ENCODE measurements at regions not wholly inside any gene's neighbourhood (a gene's known extent, or its start where the extent isn't known, plus 50 kb on each side); places are given as distances from the start of the nearest gene placed in this dataset.

GRCh38 chr1:232369451-232370296, 260.3 kb downstream of the SIPA1L2 start (continued):
- TF ChIP-seq CAMTA2 (CRISPR knock-in tag; conservative IDR thresholded peaks at IDR 0.05) (no peak), NCOA6 (IDR thresholded peaks at IDR 0.05) (no peak), KAT7 (CRISPR knock-in tag; IDR thresholded peaks at IDR 0.05; ENCODE audit: borderline replicate concordance) (no peak), CXXC5 (CRISPR knock-in tag; IDR thresholded peaks at IDR 0.05) (no peak)

- in situ Hi-C loops (cut with MboI), result no loop called here
These were observed 261.1 kb downstream of the SIPA1L2 start for GRCh38 chr1:232368821-232369321.

More at GRCh38 chr1:232368821-232369321, 261.1 kb downstream of the SIPA1L2 start:
- no peak for DNase-seq (ENCODE audit: extremely low read depth in 1 of 4, low spot score in 3 of 4)
- CTCF ChIA-PET (ENCODE audit: low intra/inter-chr PET ratio), result no interaction called here
- Histone ChIP-seq H3K79me2 (ENCODE audit: control insufficient read depth, insufficient read depth, low read length) (no peaks in the 10 kb centered on the region), H3K36me3 (ENCODE audit: control insufficient read depth, insufficient read depth, low read length) (no peaks in the 10 kb centered on the region), H3K4me1 (replicated peaks in 1 of 2; ENCODE audit: control insufficient read depth in 2 of 2, insufficient read depth in 2 of 2, low read length in 2 of 2) (no peaks in the 10 kb centered on the region), H3K27me3 (ENCODE audit: control insufficient read depth in 2 of 2, insufficient read depth in 2 of 2, low read length in 2 of 2) (peaks cover 0 to 10% of the 10 kb centered on the region in 2 experiments; a peak in 1 of 5 replicates), H3K27ac (ENCODE audit: extremely low read depth, low read depth, low read length) (no peak overlapping the region), H3K9ac (ENCODE audit: insufficient read depth in 1 of 2, low read depth in 2 of 2, low read length in 2 of 2) (no peak overlapping the region), H3K9me3 (replicated peaks; ENCODE audit: control insufficient read depth, insufficient read depth, low read depth, low read length) (no peaks in the 10 kb centered on the region), H3K4me2 (ENCODE audit: insufficient read depth, low read length) (no peak overlapping the region), H2AFZ (ENCODE audit: low read depth, low read length) (no peak overlapping the region), H3K4me3 (no peak overlapping the region), H4K20me1 (replicated peaks; ENCODE audit: control insufficient read depth, insufficient read depth, low read length) (no peaks in the 10 kb centered on the region; the same call in 1 of the 2 replicates), H3K9me1 (ENCODE audit: control insufficient read depth, insufficient read depth, low read length) (peaks cover 4% of the 10 kb centered on the region)
- no peak for FAIRE-seq
- TF ChIP-seq EGR1 (conservative IDR thresholded peaks at IDR 0.05), result no peak
- no peak for TF ChIP-seq POLR2AphosphoS2 (IDR thresholded peaks at IDR 0.05; ENCODE audit: low read length)
- no peak for TF ChIP-seq CBFA2T3 (IDR thresholded peaks at IDR 0.05)
- TF ChIP-seq PURB (CRISPR knock-in tag; IDR thresholded peaks at IDR 0.05; ENCODE audit: low read depth), result no peak
- 0 out of 4 replicates have a peak, but pooled peaks of 1 of the 2 experiments have one; percentile 43 for TF ChIP-seq MCM7 (IDR thresholded peaks at IDR 0.05)
- TF ChIP-seq ZNF589 (CRISPR knock-in tag; IDR thresholded peaks at IDR 0.05; ENCODE audit: low read depth), result no peak
- whole genome bisulfite sequencing (ENCODE audit: insufficient coverage, low coverage, missing lambda C conversion rate), result 0% methylated on average over 2 of the region's 2 CpGs
- no peak for ATAC-seq
- BruUV-seq (replicated peaks), result no TSS peak
- intact Hi-C loops (cut with micrococcal nuclease), result no loop called here
- POLR2A ChIA-PET, result no interaction called here

Measured in K562 (cell line).